NCI-H460 (cell line): ENCODE measurements at regions not wholly inside any gene's neighbourhood (a gene's known extent, or its start where the extent isn't known, plus 50 kb on each side); places are given as distances from the start of the nearest gene placed in this dataset.

Experiments
- DNase-seq: peaks from one replicate; pipeline ENCODE4 v3.0.0-alpha.2; 2016; ENCODE audit warnings: low read depth; ENCODE audit errors: extremely low read depth

GRCh38 chr5:61933787-61934626 lies 372.0 kb upstream of the KIF2A start:
- DNase-seq = peak; percentile 62

GRCh38 chr5:61941637-61942036 lies 364.4 kb upstream of the KIF2A start:
- DNase-seq = no peak

GRCh38 chr5:61942462-61943049 lies 363.4 kb upstream of the KIF2A start:
- DNase-seq = no peak

GRCh38 chr5:61943713-61944112 lies 362.3 kb upstream of the KIF2A start:
- DNase-seq = no peak

GRCh38 chr5:61948151-61948550 lies 357.9 kb upstream of the KIF2A start:
- DNase-seq = no peak

- no peak for DNase-seq
Observed at GRCh38 chr5:61949054-61949678, 356.8 kb upstream of the KIF2A start.

GRCh38 chr5:61949679-61950435 lies 356.1 kb upstream of the KIF2A start:
- no peak for DNase-seq

GRCh38 chr5:61951295-61951694 lies 354.7 kb upstream of the KIF2A start:
- DNase-seq = no peak

- no peak for DNase-seq
Observed at GRCh38 chr5:61953913-61954312, 352.1 kb upstream of the KIF2A start.

GRCh38 chr5:61964201-61964600 lies 341.8 kb upstream of the KIF2A start:
- DNase-seq = no peak

GRCh38 chr5:61965069-61965468 lies 340.9 kb upstream of the KIF2A start:
- no peak for DNase-seq

GRCh38 chr5:61965490-61965889 lies 340.5 kb upstream of the KIF2A start:
- no peak for DNase-seq

GRCh38 chr5:61966296-61966955 lies 339.6 kb upstream of the KIF2A start:
- DNase-seq = no peak

- no peak for DNase-seq
Observed at GRCh38 chr5:61966997-61967396, 339.0 kb upstream of the KIF2A start.

GRCh38 chr5:61967681-61968080 lies 338.3 kb upstream of the KIF2A start:
- no peak for DNase-seq

GRCh38 chr5:61969347-61969746 lies 336.7 kb upstream of the KIF2A start:
- DNase-seq = no peak

- DNase-seq = no peak
Observed at GRCh38 chr5:61969755-61970154, 336.3 kb upstream of the KIF2A start.

- DNase-seq = no peak
Observed at GRCh38 chr5:61970218-61970617, 335.8 kb upstream of the KIF2A start.

- no peak for DNase-seq
Observed at GRCh38 chr5:61974680-61975079, 331.3 kb upstream of the KIF2A start.

GRCh38 chr5:61981886-61982285 lies 324.1 kb upstream of the KIF2A start:
- no peak for DNase-seq

- no peak for DNase-seq
Observed at GRCh38 chr5:61991430-61991829, 314.6 kb upstream of the KIF2A start.
